Astrocyte of the spinal cord (primary cell): ENCODE measurements at regions not wholly inside any gene's neighbourhood (a gene's known extent, or its start where the extent isn't known, plus 50 kb on each side); places are given as distances from the start of the nearest gene placed in this dataset.

Source experiments
- DNase-seq: peaks from one replicate; pipeline ENCODE4 v3.0.0; 2011; ENCODE audit warnings: low read depth, low spot score
- H3K4me3 ChIP-seq: 2 replicates; pipeline ENCODE4 v1.5.1; 2011; ENCODE audit warnings: low read depth, mild to moderate bottlenecking, low read length, moderate library complexity
- CTCF ChIP-seq: IDR thresholded peaks from 2 replicates; pipeline ENCODE4 v1.5.1; 2012; ENCODE audit warnings: low read depth, mild to moderate bottlenecking, low read length, inconsistent platforms
- in situ Hi-C: cut with HindIII; loops from 2 replicates; pipeline ENCODE4 v1.10.0; 2017; ENCODE audit warnings: low sequenced_read_pairs

- in situ Hi-C loops: no loop called here
- TF ChIP-seq CTCF: no peak
- DNase-seq: no peak
- no peak overlapping the region for H3K4me3 ChIP-seq
Measured at GRCh38 chr15:98139337-98139736, 178.8 kb downstream of the ARRDC4 start.

GRCh38 chr15:98142572-98142971 lies 182.1 kb downstream of the ARRDC4 start:
- in situ Hi-C loops: no loop called here

GRCh38 chr15:98143116-98143515 lies 182.6 kb downstream of the ARRDC4 start:
- no peak for DNase-seq
- no peak for TF ChIP-seq CTCF
- H3K4me3 ChIP-seq: no peak overlapping the region
- in situ Hi-C loops: no loop called here

More at GRCh38 chr15:98142572-98142971, 182.1 kb downstream of the ARRDC4 start:
- no peak overlapping the region for H3K4me3 ChIP-seq
- TF ChIP-seq CTCF: peak; percentile 9
- no peak for DNase-seq

- in situ Hi-C loops: no loop called here
- no peak for DNase-seq
- H3K4me3 ChIP-seq: no peak overlapping the region
- TF ChIP-seq CTCF: no peak
Measured at GRCh38 chr15:98144388-98144787, 183.9 kb downstream of the ARRDC4 start.

GRCh38 chr15:98146031-98146820 lies 185.7 kb downstream of the ARRDC4 start:
- no peak for TF ChIP-seq CTCF
- no peak overlapping the region for H3K4me3 ChIP-seq
- in situ Hi-C loops: no loop called here
- no peak for DNase-seq

- H3K4me3 ChIP-seq: no peak overlapping the region
- no peak for TF ChIP-seq CTCF
- in situ Hi-C loops: no loop called here
- DNase-seq: no peak
Measured at GRCh38 chr15:98147415-98147814, 186.9 kb downstream of the ARRDC4 start.

GRCh38 chr15:98150084-98150483 lies 189.6 kb downstream of the ARRDC4 start:
- in situ Hi-C loops: no loop called here
- no peak overlapping the region for H3K4me3 ChIP-seq
- no peak for DNase-seq
- TF ChIP-seq CTCF: no peak
